ENCODE measurements at regions not wholly inside any gene's neighbourhood (a gene's known extent, or its start where the extent isn't known, plus 50 kb on each side); places are given as distances from the start of the nearest gene placed in this dataset.

- no peak for TF ChIP-seq POLR2A (IDR thresholded peaks at IDR 0.05; ENCODE audit: low read depth, low read length)
- no peak for TF ChIP-seq POLR2AphosphoS5 (IDR thresholded peaks at IDR 0.05; ENCODE audit: low read depth, low read length)
- no peak for TF ChIP-seq TAF1 (IDR thresholded peaks at IDR 0.05; ENCODE audit: low read depth, low read length)
These were observed 1464.5 kb upstream of the SLC10A2 start for GRCh38 chr13:104530741-104531140.

Data from GM12891 (cell line).